ENCODE measurements at regions not wholly inside any gene's neighbourhood (a gene's known extent, or its start where the extent isn't known, plus 50 kb on each side); places are given as distances from the start of the nearest gene placed in this dataset.

DNA sequence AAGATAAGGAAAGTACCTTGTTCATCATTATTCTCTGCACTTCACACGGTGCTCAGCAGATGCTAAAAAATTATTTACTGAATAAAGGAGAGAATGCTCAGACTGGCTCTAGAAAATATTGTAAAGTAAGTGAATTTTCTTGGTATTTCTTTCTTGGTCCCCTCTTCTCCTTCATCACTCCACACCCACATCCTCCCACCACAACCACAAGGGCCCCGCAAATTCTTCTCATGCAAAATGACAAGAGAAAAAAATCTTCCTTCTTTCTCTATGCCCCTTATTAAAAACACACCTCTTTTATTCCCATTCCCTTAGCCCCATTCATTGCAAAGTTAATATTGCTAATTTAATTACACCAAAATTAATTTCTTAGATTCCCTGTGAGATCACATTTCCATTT lies 74.2 kb upstream of the NEDD4L start:
- intact Hi-C loops (cut with micrococcal nuclease) = loop anchor here (10.0 kb wide), 1 partner anchor 55 kb away; no protein-coding TSS in a partner anchor
- H3K27ac ChIP-seq (ENCODE audit: insufficient read depth, low read depth, low read length) = no peak overlapping the region
- FAIRE-seq (no peak), DNase-seq (ENCODE audit: low read depth, low spot score) (no peak)
- H3K4me3 ChIP-seq (replicated peaks in 1 of 3; ENCODE audit: insufficient read depth in 1 of 3, low read depth in 1 of 3, low read length in 3 of 3) = no peak overlapping the region
- H4K20me1 ChIP-seq (replicated peaks; ENCODE audit: control insufficient read depth, extremely low read depth, insufficient read depth, low read length) = no peaks in the 10 kb centered on the region
- H3K4me1 ChIP-seq (ENCODE audit: control insufficient read depth, extremely low read depth, insufficient read depth, low read length) = no peaks in the 10 kb centered on the region
- dilution Hi-C loops (cut with MboI; ENCODE audit: extremely low pct_ligation_motif_present, low sequenced_read_pairs) = no loop called here
- H3K9ac ChIP-seq (replicated peaks; ENCODE audit: extremely low read depth, insufficient read depth, low read length) = no peak overlapping the region
- BruUV-seq (replicated peaks) = no TSS peak
- peaks cover 0 to 9% of the 10 kb centered on the region in 2 experiments for H3K27me3 ChIP-seq (ENCODE audit: control insufficient read depth in 2 of 2, insufficient read depth in 2 of 2, low read length in 2 of 2)
- H3K79me2 ChIP-seq (ENCODE audit: control insufficient read depth, insufficient read depth, low read length) = no peaks in the 10 kb centered on the region
- ChIA-PET POLR2A (no interaction called here), CTCF (interaction anchor here (0.8 kb wide), 1 partner anchor 11 kb away, joined by 3 read pairs; no protein-coding TSS in a partner anchor)
- H3K9me1 ChIP-seq (replicated peaks; ENCODE audit: control insufficient read depth, extremely low read depth, insufficient read depth, low read length) = no peaks in the 10 kb centered on the region
- TF ChIP-seq GATA2 (IDR thresholded peaks at IDR 0.05; ENCODE audit: insufficient read depth, insufficient read length, low read depth, low read length) (no peak), POLR2A (IDR thresholded peaks at IDR 0.05; ENCODE audit: low read depth, low read length) (no peak), FOS (IDR thresholded peaks at IDR 0.05; ENCODE audit: borderline replicate concordance, insufficient read depth, low read length) (no peak), JUN (IDR thresholded peaks at IDR 0.05; ENCODE audit: borderline replicate concordance, insufficient read depth, insufficient read length, low read depth) (no peak), EZH2 (IDR thresholded peaks at IDR 0.05; ENCODE audit: borderline replicate concordance, low read depth, low read length, severe bottlenecking) (no peak), POLR2AphosphoS5 (IDR thresholded peaks at IDR 0.05; ENCODE audit: insufficient read depth, low read depth, low read length) (no peak), MYC (IDR thresholded peaks at IDR 0.05; ENCODE audit: low read depth, low read length) (no peak)
- TF ChIP-seq, protein P1, sequence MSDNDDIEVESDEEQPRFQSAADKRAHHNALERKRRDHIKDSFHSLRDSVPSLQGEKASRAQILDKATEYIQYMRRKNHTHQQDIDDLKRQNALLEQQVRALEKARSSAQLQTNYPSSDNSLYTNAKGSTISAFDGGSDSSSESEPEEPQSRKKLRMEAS (IDR thresholded peaks at IDR 0.05; ENCODE audit: insufficient read depth, insufficient read length) = no peak
- TF ChIP-seq, protein P2, sequence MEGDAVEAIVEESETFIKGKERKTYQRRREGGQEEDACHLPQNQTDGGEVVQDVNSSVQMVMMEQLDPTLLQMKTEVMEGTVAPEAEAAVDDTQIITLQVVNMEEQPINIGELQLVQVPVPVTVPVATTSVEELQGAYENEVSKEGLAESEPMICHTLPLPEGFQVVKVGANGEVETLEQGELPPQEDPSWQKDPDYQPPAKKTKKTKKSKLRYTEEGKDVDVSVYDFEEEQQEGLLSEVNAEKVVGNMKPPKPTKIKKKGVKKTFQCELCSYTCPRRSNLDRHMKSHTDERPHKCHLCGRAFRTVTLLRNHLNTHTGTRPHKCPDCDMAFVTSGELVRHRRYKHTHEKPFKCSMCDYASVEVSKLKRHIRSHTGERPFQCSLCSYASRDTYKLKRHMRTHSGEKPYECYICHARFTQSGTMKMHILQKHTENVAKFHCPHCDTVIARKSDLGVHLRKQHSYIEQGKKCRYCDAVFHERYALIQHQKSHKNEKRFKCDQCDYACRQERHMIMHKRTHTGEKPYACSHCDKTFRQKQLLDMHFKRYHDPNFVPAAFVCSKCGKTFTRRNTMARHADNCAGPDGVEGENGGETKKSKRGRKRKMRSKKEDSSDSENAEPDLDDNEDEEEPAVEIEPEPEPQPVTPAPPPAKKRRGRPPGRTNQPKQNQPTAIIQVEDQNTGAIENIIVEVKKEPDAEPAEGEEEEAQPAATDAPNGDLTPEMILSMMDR (IDR thresholded peaks at IDR 0.05; ENCODE audit: extremely low read depth in 1 of 2, insufficient read depth in 1 of 2, low read depth in 1 of 2, low read length in 2 of 2) = no peak
- no peaks in the 10 kb centered on the region for H3K9me3 ChIP-seq (replicated peaks; ENCODE audit: control insufficient read depth, insufficient read depth, low read length)
- H3K36me3 ChIP-seq (ENCODE audit: control insufficient read depth in 2 of 2, extremely low read depth in 1 of 2, insufficient read depth in 2 of 2, low read length in 2 of 2) = no peaks in the 10 kb centered on the region
- H2AFZ ChIP-seq (ENCODE audit: low read depth, low read length) = no peak overlapping the region
- H3K4me2 ChIP-seq (ENCODE audit: insufficient read depth, low read length) = no peak overlapping the region

Data from endothelial cell of umbilical vein (primary cell).